Activated naive CD4-positive, alpha-beta T cell treated with anti-CD3 and anti-CD28 coated beads, Interleukin-2, amount 50 U/mL, for 16 hours (primary cell): ENCODE measurements at regions not wholly inside any gene's neighbourhood (a gene's known extent, or its start where the extent isn't known, plus 50 kb on each side); places are given as distances from the start of the nearest gene placed in this dataset.
A peak's percentile ranks its signal among the peaks of the same experiment; 100 is the strongest.

Experiments used
- DNase-seq: peaks from one replicate; pipeline ENCODE4 v3.0.0-alpha.2; 2020

DNA sequence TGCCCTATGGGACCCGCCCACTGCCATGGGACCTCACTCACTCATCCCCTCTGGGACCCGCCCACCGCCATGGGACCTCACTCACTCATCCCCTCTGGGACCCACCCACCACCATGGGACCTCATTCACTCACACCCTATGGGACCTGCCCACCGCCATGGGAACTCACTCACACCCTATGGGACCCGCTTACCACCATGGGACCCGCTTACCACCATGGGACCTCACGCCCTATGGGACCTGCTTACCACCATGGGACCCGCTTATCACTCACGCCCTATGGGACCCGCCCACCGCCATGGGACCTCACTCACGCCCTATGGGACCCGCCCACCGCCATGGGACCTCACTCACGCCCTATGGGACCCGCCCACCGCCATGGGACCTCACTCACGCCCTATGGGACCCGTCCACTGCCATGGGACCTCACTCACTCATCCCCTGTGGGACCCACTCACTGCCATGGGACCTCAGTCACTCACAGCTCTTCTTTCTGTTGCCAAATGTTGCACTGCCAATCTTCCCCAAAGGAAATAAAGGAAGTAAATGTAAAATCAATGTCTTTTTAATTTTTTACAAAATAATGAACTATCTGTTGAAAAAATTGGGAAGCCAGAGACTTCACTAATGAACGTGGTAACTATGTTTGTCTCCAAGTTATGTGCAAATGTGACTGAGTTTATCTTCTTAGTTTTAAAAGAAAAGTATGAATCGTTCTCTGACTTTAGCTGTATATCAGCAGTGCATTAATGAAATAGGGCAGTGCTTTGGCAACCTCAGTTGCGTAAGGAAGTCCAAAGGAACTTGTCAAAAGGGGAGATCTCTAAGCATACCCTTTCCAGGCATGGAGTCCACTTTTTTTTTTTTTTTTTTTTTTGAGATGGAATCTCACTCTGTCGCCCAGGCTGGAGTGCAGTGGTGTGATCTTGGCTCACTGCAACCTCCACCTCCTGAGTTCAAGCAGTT is 101.5 kb upstream of the MGAT5 start:
- no peak for DNase-seq

DNA sequence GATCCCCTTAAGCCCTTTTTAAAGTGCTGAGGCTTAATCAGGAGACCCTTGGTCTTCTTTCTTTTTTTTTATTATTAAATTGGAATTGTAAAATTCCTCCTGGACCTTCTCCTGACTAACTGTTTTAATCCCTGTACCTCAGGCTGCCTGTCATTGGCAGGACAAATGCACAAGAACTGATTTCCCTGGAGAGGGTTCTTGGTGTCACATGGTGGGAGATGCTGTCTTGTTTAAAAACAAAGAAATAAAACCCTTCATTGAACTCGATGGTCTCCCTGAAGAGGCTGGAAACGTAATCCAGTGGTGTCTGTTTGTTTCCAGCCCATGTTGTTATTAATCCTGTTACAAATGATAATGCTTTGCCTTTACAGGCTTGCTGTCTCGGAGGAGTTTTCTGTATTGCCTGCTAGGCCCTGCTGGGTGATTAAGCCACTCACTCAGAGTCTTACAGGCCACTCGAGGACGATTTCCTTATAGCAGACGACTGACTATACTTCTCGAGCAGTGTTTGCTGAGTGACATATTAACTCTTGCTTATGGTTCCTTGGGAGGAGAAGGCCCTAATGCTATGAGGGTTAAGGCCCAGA is 100.5 kb upstream of the MGAT5 start:
- DNase-seq: no peak

DNA sequence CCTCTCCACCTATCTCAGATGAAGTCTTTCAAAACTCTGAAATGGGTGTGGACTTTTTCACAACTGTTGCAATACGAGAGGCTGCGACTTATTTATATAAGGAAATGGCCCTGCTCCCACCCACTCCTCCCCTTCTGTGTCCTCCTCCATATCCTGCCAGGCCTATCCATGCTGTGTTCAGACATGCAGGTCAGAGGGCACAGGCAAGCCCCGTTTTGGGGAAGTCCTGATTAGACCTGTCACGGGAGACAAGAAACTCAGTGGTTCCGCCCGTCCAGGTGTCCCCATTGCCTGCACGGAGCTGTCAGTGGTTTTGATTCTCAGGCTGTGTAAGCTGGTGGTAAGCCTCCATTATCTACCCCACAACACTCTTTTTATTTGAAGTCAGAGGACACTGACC is 99.6 kb upstream of the MGAT5 start:
- DNase-seq: no peak

DNA sequence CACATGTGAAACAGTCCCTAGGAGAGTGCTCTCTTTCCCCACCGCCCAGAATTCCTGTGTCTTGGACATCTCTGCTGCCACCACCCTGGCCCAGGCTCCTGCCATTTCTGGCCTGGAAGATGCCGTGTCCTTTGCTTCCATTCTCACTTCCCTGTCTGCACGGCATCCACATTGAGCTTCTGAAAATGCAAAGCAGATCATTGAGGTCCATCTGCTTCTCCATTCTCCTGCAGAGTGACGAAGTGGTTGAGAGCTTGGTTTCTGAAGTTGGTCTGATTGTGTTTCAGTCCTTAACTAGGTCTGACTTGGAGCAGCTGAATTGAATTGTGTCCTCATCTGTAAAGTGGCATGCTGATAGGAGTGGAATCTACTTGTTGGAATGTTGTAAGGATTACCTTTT is 98.7 kb upstream of the MGAT5 start:
- DNase-seq: no peak

DNA sequence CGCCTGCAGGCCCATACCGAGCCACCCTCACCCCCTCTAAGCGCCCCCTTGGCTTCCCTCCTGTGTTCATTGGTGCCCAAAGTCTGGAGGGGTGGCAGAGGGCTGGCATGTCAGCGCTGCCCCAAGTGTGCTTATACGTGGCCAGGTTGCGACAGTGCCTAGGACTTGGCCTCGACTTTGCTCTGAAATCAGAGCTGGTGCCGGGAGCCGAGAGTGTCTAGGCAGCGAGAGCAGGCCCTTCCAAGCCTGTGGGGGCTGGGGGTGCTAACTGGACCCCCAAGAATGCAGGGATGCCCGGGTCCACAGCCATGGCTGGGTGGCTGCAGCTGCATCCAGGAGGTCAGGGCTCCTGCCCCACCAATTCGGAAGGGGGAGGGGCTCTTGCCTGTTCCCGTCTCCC is 95.6 kb upstream of the MGAT5 start:
- no peak for DNase-seq

DNA sequence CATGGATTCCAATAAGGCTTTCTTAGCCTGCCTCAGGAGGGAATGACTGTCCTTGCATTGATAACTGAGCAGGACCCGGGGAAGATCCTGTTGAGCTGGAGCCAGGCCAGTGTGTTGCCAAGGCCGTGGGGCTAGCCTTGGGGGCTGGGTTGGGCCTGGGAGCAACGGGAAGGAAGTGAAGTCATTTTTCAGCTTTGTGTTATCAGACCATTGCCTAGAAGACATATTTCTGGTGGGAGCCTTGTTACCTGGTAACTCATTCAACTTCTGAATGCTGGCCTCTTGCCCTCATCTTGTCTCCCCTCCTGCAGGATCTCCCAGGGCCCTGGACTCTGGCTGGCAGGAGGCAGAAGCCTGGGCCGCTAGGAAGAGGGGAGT is 92.7 kb upstream of the MGAT5 start:
- no peak for DNase-seq

DNA sequence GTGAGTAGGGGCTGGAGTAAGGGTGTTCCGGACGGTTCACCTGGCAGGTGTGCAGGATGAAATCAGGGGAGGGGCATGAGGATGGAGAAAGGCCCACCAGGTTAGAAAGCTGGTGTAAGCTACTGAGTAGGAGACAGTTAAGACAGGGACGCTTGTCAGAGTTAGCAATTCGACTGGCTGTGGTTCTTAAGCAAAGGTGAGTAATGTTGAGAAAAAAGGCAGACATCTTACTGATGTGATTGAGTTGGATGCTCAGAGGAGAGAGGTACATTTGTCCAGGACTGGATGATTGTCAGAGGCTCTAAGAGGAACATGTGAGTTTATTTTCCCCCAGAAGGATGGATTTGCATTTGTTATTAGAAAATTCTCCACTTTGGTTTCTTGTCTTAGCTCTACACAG is 90.5 kb upstream of the MGAT5 start:
- no peak for DNase-seq

DNA sequence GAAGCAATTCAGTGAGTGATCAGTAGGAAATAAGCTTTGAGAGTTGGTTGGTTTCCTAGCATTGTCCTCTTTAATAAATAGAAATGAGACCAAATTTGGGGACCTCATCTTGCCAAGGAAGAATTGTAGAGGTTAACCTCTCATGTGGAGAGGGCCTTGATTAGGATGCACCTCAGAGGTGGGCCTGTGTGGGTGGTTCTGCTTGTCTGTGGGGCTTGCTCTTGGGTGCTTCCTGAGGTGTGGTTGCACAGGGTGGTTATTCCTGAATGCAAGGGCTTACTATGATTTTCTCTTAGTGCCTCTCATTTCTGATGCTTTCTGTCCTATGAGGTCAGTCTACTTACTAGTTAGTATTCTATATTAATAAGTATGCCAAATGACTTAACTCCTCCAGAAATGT is 89.6 kb upstream of the MGAT5 start:
- DNase-seq: no peak

DNA sequence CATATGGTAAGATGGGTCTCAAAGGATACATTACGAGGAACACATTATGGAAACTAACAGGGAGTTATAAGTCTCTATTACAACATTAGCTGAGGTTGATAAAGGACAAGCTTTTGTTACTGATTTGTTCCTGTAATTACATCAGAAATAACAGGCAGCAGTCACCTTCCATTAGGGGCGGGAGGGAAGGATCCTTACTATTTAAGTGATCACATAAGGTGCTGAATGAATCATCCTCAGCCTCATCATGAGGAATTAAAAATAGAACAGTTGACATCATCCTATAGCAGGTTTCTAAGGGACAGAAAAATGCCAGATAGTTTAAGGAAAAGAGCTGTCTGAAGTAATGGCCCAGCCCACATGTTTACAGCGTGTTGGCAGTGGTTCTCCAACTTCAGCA is 86.9 kb upstream of the MGAT5 start:
- DNase-seq: no peak

DNA sequence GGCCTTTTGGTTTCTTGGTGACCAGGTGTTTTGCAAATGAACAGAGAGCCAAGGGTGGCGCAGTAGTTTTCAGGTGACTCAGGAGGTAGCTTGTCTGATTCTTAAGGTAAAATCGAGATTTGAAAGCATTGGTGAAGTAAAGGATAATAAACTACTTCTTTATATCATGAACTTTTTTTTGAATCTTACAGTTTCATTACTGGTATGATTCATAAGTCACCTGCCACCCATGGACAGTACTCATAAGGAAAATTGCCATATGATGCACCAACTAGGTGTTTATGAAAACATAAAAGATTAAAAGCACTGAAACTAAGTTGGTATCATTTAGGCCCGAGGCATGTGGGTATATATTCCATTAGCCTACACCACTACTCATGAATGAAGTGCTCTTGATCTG is 84.1 kb upstream of the MGAT5 start:
- peak; percentile 57 for DNase-seq

DNA sequence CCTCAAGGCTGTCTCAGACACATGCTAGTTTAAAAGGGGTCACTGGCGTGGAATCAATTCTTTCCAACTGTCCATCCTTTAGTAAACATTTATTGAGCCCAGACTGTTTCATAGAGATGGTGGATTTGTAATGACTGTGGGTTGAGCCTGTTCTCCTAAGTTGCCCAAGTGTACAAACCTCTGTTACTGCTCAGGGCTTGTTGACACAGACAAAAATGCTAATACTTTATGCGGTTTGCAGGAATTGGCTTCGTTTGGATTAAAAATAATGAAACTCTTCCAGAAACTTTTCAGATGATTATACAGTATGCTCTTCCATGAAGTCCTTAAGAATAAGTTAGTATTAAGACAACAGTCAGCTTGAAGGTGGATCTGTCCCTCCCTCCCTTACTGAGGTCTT is 83.6 kb upstream of the MGAT5 start:
- DNase-seq: no peak

DNA sequence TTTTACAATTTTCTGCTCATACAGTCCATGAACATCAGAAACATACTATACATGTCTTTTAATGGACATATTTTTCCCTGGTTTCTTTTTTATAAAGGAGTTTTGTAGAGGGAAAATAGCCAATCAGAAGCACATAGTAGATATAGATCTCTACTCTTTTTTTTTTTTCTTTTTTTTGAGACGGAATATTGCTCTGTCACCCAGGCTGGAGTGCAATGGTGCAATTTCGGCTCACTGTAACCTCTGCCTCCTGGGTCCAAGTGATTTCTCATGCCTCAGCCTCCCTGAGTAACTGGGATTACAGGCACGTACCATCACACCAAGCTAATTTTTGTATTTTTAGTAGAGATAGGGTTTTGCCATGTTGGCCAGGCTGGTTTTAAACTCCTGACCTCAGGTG is 83.2 kb upstream of the MGAT5 start:
- DNase-seq: no peak

DNA sequence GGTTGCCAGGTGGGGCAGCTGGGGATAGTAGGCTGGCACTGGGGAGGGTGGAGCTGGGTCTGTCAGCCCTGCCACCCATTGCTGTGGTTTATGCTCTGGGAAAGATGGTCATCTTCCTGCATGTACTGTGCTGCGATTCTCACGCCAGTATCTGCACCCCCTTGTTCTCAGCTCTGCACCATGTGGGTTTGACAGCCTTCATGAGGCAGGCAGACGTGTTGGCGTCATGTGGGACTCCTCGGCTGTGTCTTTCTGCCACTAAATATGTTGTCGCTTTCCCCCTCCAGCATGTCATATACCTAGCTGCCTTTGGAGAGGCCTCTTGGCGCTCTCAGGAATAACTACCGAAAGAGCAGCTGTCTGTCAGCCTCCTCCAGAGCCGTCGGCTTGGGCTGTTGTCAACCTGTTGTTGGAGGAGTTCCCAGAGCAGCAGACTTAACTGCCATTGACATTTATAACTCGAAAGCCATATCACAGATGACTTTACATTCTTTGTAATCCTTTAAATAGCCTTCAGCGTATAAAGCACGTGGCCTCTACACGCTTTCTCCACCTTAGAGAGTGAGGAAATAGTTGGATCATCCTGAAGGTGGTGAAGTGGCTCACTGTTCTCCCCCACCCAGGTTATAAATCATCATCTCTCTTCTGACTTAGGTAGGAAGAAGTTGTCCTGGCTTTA is 80.4 kb upstream of the MGAT5 start:
- no peak for DNase-seq

DNA sequence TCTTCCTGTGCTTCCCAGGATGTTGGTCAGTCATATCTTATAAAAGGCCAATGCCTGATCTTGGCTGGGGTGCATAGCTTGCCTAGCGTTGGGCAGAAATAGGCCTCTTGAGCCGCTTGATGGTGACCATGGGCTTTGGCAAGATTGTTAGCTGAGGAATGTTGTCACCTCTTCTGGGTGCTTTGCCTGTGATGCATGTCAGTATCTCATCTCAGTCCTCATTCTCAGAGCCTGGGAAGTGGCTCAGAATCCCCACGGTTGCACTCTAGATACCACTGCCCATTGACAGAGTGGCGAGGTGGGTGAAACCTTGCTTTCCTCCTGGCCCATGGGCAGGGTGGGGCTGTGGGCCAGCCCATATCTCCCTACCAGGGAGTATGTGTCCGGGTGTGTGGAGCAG is 79.2 kb upstream of the MGAT5 start:
- no peak for DNase-seq

DNA sequence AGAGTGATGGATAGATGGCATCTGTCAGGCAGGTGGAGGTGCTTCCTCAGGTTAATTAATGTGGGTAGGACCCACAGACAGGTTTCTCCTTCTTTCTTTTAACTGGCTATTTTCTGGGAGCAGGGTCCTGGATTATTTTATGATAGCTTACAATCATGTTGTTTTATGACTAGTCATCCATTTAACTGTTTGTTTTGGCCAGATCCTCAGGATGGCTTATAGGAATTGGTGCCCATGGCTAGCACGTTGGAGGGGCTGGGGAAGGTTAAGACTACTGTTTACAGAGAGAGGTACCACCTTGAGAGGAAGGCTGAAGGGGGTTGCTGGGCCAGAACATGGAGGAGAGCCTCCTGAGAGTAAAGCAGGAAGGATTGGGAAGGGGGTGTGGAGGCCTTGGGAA is 78.0 kb upstream of the MGAT5 start:
- DNase-seq: no peak

DNA sequence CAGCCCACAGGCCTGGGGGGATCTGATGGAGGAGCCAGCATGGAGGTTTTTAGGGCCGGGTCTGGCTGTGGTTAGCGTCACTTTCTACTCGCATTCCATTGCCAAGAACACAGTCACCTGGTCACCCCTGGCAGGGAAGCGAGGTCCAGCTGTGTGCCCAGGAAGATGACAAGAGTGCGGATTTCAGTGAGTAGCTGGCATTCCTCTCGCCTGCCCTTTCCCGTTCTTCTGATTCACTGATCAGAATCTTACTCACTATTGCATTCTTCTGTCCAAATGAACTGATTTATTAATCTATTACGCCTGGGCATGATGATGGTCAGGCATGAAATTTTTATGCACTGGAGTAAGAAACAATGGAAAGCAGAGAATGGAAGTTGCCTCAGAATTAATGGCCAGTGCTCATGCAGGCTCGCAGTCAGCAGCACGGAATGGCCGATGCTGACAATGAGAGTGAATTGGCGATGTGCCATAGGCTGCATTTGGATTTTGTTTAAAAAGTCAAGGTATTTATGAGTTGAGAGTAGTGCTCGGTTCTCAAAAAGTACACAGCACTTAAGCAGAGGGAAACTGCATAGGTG is 76.4 kb upstream of the MGAT5 start:
- DNase-seq: no peak

DNA sequence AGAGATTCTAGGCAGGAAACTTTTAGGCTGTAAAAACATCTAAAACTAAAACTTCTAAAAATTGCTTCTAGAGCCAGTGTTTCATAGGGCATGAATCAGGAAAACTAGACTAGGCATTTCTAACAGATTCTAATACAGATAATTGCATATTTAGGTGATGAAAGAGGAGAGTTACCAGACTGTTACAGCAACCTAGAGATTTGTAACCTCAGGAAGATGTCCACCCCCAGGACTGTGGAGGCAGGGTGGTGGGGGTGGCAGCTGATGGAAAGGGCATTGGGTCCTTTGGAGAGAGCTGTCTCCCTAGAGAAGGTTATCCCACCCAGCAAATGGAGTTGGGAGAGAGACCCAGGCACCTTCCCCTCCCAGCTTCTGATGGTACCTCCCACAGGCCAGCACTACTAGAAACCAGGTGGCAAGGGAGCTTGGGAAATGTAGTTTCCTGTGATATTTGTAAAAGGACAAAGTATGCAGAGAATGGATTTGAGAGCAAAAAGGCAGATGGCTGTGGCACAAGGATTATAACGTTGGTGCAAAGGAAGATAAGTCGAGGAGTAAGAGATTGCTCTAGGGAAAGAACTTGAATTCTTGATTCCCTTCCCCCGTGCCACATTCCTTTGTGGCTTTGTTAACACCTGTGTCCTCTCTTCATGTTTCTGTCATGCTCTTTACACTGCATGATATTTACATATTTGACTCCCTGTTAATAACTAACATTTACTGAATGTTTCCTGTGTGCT is 75.6 kb upstream of the MGAT5 start:
- DNase-seq: no peak

DNA sequence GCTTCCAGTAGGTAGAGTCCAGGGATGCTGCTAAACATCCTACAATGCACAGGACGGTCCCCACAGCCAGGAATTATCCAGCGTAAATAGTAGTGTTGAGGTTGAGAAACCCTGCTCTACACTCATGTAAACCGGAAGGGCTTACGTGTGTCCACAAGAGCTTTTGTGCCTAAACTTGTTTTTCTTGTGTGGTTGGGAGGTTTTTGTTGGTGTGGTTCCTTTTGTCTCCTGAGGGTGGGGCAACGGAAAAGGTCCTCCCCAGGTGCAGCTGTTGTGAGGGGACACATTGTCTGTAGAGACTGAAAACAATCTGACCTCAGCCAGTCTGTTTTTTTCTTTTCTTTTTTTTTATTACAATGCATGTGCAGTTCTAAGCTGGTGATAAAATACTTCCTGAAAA is 72.7 kb upstream of the MGAT5 start:
- no peak for DNase-seq

DNA sequence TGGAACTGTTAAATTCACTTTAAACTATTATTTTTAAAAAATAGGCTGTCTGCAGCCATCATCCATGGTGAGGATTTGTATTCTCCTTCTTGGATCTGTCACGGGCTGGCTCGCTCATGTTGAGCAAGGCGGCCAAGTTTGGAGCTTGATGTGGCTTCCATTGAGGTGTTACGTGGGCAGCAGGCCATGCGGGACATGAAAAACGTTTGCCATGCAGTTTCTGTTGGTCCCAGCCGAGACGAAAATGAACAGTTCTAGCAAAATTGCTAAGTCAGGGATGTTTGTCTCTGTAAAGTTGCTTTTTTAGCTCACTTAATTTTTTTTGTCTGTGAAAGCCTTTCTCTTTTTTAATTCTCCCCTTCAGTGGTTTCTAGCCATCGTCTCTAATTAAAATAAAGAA is 70.2 kb upstream of the MGAT5 start:
- DNase-seq: no peak

DNA sequence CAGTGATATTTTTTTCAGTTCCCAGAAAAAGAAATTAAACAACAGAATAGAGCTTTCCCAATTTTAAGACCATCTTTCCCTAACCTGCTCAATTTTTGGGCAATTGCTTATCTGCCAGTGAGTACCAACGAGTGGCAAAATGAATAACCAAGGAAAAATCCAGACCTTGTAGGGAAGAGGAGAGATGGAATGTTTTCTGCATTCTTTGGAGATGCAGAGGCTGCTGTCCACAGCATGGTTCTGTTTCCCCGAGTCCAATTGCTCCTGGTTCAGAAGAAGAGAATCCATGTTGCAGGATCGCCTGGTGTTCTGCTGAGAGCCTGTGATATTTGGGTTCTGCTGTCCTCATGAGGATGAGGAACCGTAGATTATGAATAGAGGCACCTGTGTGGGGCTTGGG is 68.2 kb upstream of the MGAT5 start:
- DNase-seq: no peak

DNA sequence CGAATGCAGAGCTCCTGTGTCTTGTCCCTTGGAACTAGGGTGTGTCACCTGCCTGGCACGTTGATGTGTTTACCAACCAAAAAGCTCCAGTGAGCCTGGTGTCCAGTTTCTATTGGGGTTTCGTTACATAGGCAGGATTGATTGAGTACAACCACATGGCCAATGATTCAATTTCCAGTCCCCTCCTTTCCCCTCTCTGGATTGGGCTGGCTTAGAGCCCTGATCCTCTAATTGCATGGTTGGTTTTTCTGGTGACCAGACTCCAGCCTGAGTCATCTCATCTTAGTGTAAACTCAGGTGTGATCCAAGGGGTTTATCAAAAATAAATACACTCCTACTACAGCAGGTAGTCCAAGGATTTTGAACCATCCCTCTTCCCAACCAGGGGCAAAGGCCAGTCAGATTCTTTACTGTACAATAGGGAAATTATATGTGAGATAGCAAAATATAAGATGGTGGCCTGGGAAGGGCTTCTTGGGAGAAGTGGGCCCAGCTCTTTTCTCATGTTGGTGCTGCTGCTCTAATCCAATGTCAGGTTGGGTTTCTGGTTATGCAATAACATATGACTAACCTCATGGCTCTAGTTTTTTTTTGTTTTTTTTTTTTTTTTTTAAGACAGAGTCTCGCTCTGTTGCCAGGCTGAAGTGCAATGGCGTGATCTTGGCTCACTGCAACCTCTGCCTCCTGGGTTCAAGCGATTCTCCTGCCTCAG is 64.7 kb upstream of the MGAT5 start:
- no peak for DNase-seq

DNA sequence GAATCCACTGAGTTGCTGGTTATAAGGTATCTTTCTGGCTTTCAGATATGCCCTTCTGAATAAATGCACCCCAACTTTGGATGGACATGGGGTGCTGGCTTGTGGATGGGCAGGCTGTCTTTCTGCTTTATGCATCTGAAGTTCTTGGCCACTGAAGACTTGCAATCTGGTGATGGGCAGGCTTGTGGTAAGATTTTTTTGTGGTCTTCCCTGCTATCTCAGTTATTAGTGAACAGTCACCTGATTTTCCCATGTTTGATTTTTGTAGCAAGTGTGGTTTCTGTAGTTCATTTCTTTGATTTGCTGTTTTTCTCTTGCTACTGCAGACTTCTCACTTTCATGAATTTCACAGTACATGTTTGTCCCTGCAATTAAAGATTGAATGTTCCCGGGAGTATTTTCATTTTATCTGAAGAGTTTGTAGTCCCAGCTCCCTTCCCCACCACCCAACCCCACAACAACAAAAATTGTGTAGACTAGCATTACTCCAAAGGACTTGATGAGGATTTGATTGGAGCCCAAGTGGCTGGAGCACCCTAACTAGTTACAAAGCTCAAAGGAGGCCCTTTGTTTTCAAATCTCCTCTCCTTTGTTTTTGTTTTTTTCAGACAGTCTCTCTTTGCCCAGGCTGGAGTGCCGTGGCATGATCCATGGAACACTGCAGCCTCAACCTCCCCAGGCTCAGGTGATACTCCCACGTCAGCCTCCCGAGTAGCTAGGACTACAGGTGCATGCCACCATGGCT is 63.6 kb upstream of the MGAT5 start:
- no peak for DNase-seq
